Fibroblast of skin of abdomen (primary cell): ENCODE measurements at regions not wholly inside any gene's neighbourhood (a gene's known extent, or its start where the extent isn't known, plus 50 kb on each side); places are given as distances from the start of the nearest gene placed in this dataset.
"Not testable (repeated sequence)": the region's sequence is repeated elsewhere in the genome, so short reads cannot be mapped to it uniquely, and the experiment has no call there.

ENCODE experiments used
- DNase-seq: peaks from one replicate; pipeline ENCODE4 v3.0.0-alpha.2; 2013

- DNase-seq: no peak
Measured at GRCh38 chrX:137646472-137646871, 80.5 kb downstream of the ZIC3 start.

- no peak for DNase-seq
Measured at GRCh38 chrX:137651647-137652046, 85.7 kb downstream of the ZIC3 start.

GRCh38 chrX:137652086-137652485 is 86.2 kb downstream of the ZIC3 start:
- DNase-seq: no peak

- no peak for DNase-seq
Measured at GRCh38 chrX:137654481-137654880, 88.6 kb downstream of the ZIC3 start.

- no peak for DNase-seq
Measured at GRCh38 chrX:137667776-137668175, 101.8 kb downstream of the ZIC3 start.

- no peak for DNase-seq
Measured at GRCh38 chrX:137684591-137684990, 118.7 kb downstream of the ZIC3 start.

GRCh38 chrX:137695417-137695816 is 129.5 kb downstream of the ZIC3 start:
- no peak for DNase-seq

GRCh38 chrX:137707348-137707747 is 141.4 kb downstream of the ZIC3 start:
- no peak for DNase-seq

GRCh38 chrX:137742846-137743245 is 176.9 kb downstream of the ZIC3 start:
- no peak for DNase-seq

- no peak for DNase-seq
Measured at GRCh38 chrX:137743414-137743813, 177.5 kb downstream of the ZIC3 start.

GRCh38 chrX:137746289-137746688 is 180.4 kb downstream of the ZIC3 start:
- DNase-seq: no peak

GRCh38 chrX:137747244-137748043 is 181.5 kb downstream of the ZIC3 start:
- DNase-seq: no peak

GRCh38 chrX:137748827-137749226 is 182.9 kb downstream of the ZIC3 start:
- DNase-seq: no peak

GRCh38 chrX:137749246-137749645 is 183.3 kb downstream of the ZIC3 start:
- no peak for DNase-seq

- DNase-seq: no peak
Measured at GRCh38 chrX:137771537-137771936, 205.6 kb downstream of the ZIC3 start.

- no peak for DNase-seq
Measured at GRCh38 chrX:137792214-137792613, 226.3 kb downstream of the ZIC3 start.

GRCh38 chrX:137797926-137798325 is 232.0 kb downstream of the ZIC3 start:
- not testable (repeated sequence) for DNase-seq

GRCh38 chrX:137823257-137823656 is 257.3 kb downstream of the ZIC3 start:
- no peak for DNase-seq

GRCh38 chrX:137847376-137847775 is 281.4 kb downstream of the ZIC3 start:
- DNase-seq: no peak

GRCh38 chrX:137848266-137848905 is 282.5 kb downstream of the ZIC3 start:
- no peak for DNase-seq

- DNase-seq: no peak
Measured at GRCh38 chrX:137852502-137852901, 286.6 kb downstream of the ZIC3 start.

GRCh38 chrX:137855490-137855889 is 289.6 kb downstream of the ZIC3 start:
- DNase-seq: no peak

GRCh38 chrX:137858106-137858505 is 292.2 kb downstream of the ZIC3 start:
- no peak for DNase-seq

GRCh38 chrX:137878401-137878800 is 312.5 kb downstream of the ZIC3 start:
- no peak for DNase-seq
